NCI-H2196 (cell line): ENCODE measurements at regions not wholly inside any gene's neighbourhood (a gene's known extent, or its start where the extent isn't known, plus 50 kb on each side); places are given as distances from the start of the nearest gene placed in this dataset.
"Not testable (repeated sequence)": the region's sequence is repeated elsewhere in the genome, so short reads cannot be mapped to it uniquely, and the experiment has no call there.

ENCODE experiments used
- DNase-seq: peaks from one replicate; lab custom pipeline; 2025; ENCODE audit not compliant: unreplicated experiment; lab: John Stamatoyannopoulos, UW

DNA sequence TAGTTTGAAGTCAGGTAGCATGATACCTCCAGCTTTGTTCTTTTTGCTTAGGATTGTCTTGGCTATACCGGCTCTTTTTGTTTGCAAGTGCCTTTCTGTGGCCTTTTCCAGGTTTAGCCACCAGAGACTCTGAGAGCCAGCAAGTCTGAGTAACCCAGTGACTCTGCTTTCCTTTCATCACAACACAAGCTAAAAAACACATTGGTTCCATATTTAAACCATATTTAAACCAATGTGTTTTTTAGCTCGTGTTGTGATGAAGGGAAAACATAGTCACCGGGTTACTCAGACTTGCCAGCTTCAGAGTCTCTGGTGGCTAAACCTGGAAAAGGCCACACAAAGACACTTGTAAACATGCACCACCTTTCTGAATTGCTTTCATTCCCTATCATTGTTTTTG lies 493.3 kb downstream of the NTRK2 start:
- DNase-seq: no peak

DNA sequence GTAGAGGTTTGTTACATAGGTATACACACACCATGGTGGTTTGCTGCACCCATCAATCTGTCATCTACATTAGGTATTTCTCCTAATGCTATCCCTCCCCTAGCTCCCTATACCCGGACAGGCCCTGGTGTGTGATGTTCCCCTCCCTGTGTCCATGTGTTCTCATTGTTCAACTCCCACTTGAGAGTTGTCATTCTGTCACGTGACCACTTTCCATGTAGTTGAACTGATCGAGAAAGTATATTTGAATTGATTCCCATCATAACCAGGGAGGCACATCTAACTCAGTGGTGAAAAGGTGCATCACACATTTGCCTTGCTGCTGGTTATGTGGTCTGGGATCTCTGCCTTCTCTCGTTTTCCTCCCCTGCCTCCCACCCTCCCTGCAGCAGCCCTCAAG lies 491.4 kb downstream of the NTRK2 start:
- not testable (repeated sequence) for DNase-seq

DNA sequence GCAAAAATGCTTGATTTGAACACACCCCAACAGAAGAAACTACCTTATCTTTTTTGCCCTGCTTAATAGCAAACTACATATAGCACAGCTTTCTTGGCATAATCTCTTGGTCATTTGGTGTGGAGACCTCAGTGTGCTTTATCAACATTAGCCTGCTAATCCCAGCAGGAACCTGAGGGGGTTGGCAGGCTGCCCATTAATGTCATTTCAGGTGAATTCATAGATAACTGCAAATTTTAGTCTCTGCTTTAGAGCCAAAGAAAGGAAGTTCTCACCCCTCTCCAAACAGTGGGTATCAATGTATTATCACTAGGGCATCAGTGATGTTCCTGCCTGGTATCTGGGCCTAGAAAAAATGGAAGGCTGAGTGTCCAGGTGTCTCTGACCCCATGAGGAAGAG lies 489.0 kb downstream of the NTRK2 start:
- DNase-seq: no peak

DNA sequence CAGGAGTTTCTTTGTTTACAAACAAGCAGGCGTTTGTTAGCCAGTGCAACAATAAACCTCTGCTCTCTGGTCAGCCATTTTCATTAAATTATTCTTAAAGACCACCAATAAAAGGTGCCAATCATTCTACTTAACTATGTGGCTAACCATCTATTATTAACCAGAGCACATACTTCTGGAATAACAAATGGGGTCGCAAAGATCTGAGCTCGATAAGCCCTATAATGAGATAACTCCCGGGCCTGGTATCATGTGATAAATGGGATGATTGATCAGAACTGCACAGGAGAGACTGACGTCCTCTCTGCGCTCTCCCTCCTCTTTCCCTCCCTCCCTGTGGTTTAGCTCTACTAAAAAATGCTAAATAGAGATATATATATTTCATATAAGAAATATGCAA lies 488.2 kb downstream of the NTRK2 start:
- no peak for DNase-seq

DNA sequence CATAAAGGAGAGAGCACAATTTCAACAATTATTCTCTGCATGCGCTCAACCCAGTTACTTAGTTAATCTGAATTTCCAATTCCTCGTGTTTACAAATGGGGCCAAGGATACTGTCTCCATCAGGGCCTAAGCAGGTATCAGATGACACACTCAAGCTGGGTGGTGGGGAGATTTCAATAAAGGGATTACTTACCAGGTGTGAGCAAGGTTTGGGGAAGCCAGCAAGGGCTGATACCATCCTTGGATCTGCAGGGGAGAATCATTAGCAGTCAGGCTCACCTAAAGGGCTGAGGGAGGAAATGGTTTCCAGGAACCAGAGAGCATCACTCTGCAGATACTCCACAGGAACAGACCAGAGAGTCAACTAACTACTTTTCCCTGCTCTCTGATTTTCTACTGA lies 487.1 kb downstream of the NTRK2 start:
- DNase-seq: no peak

DNA sequence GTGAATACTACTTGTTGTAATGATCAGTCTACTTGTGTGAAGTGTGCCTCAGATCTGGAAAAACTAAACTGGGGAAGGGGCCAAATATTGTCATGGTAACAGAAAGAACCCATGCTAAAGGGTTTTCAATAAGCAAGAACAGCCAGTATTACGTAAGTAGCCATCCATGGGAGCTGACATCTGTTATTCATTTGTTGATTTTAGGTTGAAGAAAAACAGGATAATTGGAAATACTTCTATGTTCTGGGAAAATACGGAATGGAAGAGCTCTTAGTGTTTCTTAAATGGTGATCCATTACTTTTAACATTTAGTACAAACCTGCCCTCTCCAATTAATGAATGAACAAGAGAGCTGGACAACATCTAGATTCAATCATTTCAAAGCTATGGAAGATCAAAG lies 485.8 kb downstream of the NTRK2 start:
- DNase-seq: no peak

DNA sequence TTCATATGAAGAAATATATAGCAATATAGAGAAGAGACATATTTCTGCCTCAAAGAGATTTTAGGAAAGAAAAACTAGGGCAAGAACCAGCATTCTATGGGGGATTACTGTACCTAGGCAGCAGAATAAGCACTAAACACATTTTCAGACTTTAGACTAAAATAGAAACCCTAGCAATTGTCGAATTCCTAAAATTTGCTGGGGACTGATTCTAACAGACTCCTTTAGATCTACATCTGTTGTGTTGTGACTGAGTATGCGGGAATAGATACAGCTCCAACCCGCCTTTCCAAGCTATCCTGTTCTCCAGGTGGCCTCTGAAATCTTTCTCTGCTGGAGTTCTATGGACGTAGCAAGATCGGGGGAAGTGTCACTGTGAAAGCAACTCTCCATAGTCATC lies 482.2 kb downstream of the NTRK2 start:
- DNase-seq: no peak

DNA sequence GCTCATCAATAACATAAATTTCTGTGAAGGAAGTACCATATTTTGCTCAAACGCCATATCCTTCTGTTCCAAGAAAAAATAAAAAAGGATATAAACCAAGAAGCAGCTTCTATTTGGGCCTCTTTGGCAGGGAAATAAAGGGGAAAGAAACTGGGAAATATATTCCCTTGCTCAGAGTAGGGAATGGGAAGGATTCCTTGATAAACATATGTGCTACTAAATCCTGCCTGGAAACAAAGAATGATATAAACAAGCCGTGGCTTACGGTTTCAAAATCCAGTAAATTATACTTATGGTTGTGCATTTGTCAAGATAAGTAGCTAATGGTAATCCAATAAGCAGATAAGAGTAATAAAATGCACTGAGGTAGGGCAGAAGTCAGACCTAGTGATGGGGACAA lies 481.6 kb downstream of the NTRK2 start:
- DNase-seq: no peak

DNA sequence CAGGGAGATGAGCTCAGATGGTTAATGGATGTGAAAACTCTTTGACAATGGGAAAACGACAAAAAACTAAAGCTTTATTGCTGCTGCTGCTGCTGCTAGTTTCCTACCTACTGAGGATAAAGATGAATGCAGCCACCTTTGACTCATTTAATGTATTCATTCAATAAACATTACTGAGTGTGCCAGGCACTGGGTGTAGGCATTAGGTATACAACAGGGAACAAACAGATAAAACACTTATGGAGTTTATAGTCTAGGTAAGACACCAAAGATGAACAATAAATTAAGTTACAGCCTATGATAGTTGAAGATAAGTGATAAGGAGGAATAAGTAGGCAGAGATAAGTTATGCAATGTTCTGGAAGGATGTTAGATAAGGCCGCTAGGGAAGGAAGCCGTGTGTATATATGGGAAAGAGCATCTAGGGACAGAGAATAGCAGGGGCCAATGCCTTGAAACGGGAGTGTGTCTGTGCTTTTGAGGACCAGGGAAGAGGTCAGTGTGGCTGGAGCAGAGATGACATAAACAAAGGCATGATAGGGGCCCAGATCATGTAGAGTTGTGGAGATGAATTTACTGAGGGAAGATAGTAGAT lies 477.6 kb downstream of the NTRK2 start:
- DNase-seq: no peak

DNA sequence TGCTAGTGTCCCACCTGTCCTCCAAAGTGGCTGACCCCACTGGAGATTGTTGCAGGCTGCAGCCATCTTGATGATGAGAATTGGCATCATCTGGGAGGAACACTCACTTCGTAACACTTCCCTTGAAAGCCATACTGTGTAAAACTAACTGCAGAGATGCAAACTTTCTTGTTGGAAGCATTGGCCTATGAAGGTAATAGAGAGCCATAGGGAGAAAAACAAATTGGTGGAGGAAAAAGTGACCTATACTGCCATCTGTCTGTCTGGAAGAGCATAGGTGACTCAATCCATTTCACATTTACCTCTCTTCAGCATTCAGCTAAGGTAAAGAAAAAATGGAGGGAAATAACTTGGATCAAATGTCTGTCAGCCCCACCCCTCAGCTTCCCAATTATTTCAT lies 473.4 kb downstream of the NTRK2 start:
- DNase-seq: no peak

DNA sequence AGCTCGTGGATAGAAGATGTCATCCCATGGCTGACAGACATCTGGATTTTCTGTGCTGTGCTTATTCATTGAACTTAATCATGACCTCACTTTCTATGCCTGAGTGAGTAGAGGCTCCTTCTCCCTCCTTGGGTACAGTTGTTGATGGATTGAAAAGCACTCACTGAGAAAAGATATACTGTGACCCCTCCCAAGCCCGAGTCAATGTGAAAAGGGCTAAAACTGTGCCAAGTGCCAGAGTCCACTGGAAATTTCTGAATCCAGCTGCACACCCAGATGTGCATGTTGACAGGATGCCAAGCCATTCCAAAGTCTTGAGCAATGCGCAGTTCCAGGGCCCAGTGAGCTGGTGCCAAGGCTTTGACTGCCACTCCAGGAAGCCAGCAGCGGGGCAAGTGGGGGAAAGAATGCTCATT lies 473.0 kb downstream of the NTRK2 start:
- no peak for DNase-seq

DNA sequence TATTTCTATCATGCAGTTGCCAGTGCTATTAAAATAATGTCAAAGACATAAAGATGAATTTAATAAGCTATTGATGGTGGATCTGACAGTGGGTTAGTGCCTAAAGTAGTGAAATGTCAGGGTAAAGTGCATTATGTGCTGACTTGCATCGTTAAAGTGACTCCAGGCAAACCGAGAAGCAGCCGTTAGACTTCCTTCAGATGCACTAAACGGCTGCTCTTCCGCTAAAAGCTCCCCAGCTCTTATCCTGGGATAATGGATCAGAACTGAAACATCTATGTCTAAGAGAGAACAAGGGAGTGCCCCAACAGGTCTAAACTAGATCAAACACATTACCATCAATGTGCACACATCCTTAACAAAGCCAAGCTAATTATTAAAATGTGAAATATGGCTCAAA lies 468.2 kb downstream of the NTRK2 start:
- DNase-seq: no peak

DNA sequence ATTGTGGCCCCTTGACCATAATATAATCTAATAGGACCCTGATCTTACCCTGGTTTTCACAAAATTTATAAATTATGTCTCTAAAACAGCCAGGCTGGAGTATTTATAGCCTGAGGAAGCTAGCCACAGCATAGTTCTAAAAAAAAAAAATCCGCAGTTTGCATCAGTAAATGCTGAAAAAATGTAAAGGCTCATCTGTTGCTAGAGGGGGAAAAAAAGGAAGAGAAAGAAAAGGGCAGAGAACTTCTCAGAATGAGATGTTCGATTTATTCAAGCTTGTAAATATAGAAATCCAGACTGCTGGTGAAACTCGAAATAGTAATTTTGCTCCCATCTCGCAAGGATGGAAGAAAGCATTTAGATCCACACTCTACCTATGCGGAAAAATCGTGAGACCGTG lies 467.5 kb downstream of the NTRK2 start:
- DNase-seq: no peak

DNA sequence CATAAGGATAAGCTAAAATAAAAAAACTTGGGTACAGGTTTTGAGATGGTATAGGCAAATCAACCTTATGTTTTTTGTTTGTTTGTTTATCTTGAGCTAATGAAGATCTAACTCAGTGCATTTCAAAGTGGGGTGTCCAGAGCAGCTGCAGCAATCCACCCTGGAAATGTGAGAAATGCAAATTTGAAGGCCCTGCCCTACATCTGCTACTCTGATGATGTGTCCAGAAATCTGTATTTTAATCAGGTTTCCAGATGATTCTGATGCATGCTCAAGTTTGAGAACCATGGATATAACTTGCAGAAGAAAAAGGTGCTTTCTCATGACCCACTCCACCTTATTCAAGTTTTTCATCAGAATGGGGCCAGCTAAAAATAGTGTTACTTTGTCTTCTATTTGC lies 467.0 kb downstream of the NTRK2 start:
- no peak for DNase-seq

DNA sequence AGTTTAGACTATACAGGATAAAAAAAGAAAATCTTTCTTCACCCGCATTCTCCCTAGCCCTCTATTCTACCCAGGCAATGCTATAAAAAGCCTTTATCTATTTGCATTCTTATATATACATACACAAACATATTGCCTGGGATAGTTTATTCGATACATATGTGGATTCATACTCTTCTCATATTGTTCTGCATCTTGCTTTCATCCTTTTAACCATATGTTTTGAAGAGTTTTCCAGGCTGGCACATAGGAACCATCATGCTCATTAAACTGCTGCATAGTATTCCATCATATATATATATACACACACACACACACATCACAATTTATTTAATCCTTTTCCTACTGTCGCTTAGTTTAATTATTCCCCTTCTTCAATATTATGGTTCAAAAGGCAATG lies 461.2 kb downstream of the NTRK2 start:
- DNase-seq: no peak

DNA sequence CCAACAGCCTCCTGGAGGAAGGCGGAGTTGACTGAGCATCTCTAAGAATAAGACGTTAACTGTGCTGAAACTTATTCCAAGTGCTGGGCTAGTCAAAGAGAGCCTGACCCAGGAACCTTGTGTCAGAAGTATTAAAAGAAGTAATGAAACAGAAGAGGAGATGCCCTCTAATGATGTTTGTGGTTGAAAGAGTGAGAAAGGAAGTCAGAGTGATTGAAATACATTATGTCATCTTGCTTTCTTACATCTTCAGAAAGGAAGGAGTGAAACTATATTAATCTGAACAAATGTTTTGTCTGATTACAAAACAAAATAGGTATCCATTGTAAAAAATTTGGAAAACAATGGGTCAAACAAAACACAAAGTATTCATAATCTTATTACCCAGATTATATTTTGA lies 460.7 kb downstream of the NTRK2 start:
- no peak for DNase-seq

DNA sequence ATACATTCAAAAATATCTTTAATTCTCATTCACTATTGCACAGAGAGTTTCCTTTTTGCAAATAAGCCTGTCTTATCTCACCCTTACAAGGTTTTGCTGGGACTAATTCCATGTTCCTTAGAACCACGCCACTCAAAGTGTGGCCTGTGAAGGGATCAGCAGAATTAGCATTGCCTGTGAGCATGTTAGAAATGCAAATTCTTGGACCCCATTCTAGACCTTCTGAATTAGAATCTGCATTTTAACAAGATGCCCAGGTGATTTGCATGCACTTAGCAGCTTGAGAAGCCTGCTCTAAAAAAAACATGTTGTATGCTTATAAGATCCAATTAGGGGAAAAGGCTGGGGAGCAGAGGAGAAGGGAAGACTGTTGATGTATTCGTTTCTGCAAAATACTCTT lies 460.0 kb downstream of the NTRK2 start:
- no peak for DNase-seq

DNA sequence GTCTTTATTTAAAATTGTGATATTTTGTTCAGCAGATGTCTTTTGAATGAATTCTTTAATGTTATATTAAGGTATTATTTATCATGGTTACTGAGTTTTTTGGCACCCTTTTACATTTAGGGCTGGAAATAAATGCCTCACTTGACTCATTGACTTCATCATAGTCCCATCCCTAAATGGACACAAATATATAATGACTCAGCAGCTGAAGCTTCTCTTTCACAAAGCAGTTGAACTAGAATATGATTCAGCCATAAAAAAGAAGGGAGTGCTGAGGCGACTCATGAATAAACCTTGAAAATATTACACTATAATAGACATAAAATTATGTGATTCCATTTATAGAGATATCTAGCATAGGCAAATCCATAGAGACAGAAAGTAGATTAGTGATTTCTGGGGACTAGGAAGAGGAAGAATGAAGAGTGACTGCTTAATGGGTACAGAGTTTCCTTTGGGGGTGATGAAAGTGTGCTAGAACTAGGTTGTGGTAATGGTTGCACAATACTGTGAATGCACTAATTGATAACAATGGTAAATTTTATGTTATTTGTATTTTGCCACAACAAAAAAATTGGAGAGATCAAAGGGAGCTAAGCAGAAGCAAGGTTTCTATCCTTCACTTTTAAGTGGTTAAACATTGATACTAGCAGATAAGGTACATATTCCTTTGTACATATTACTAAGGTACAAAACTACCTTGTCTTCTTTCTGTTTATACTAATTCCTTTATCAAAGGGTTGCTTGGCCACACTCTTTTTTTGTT lies 449.6 kb downstream of the NTRK2 start:
- DNase-seq: no peak

DNA sequence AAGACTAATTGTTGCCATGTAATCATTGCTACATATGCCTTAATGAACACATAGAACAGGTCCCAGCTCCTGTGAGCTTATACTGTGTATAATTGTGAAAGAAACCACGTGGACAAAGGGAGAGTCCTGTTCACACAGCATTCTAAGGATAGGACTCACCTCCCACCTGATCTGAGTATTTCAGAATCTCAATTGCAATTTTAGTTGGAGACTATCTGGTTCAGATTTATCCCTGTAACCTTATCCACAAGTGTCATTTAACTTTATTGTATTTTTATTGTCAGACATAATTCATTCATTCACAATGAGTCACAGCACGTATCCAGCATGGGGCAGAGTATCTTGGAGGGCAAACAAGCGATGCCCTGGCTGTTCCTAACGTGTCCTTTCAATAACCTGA lies 448.3 kb downstream of the NTRK2 start:
- DNase-seq: no peak

DNA sequence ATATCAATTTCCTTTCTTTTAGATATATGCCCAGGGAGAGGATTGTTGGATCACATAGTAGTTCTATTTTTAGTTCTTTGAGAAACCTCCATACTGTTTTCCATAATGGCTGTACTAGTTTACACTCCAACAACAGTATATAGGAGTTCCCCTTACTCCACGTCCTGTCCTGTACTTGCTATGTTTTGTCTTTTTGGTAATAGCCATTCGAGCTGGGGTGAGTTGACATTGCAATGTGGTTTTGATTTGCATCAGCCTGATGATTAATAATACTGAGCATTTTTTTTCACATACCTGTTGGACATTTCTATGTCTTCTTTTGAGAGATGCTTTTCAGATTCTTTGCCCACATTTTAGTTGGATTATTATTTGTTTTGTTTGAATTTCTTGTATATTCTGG lies 445.9 kb downstream of the NTRK2 start:
- no peak for DNase-seq

DNA sequence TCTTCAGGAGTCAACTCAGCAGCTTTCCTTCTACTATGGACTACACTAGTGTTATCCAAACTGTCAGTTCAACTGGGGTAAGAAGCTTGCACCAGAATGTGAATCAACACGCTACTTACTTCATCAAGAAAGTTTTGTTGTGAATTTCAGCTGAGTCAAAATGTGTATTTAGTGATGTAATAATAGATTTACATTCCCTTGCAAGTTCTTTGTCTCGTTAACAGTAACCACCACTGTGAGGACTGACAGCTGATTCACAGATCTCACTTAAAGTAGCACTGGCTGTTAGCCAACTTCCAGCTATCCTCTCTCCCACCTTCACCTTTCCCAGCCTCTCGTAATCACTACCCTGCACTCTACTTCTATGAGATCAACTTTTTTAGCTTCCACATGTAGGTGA lies 445.3 kb downstream of the NTRK2 start:
- DNase-seq: no peak

DNA sequence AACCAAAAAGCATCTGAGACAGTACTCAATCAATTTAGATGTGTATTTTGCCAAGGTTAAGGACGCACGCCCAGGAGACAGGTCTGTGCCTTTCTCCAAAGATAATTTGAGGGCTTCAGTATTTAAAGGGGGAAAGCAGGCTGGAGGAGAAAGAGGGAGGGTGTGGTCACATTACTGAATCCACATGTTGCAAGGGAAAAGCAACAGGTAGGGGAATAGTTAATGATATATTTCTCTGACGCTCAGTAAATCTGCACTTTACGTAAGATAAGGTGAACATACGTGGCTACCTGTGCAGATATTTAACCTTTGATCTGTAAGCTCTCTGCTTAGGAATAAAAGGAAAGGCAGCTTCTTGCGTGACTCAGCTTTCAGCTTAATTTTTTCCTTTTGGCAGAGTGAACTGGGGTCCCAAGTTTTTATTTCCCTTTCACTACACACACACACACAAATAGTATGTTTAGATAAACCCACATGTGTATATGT lies 443.4 kb downstream of the NTRK2 start:
- DNase-seq: no peak

DNA sequence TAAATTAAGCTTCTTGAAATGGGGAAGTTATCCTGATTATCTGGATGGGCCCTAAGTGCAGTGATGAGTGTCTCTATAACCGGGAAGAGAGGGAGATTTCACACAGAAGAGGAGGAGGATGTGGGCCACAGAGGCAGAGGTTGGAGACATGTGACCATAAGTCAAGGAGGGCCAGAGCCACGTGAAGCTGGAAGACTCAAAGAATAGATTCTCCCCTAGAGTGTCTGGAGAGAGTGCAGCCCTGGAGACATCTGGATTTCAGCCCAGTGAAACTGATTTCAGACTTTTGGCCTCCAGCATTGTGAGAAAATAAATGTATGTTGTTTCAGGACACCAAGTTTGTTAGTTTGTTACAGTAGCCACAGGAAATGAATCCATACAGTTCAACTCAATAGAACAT lies 442.9 kb downstream of the NTRK2 start:
- DNase-seq: no peak
